ENCODE measurements at regions not wholly inside any gene's neighbourhood (a gene's known extent, or its start where the extent isn't known, plus 50 kb on each side); places are given as distances from the start of the nearest gene placed in this dataset.

- TF ChIP-seq SRSF4 (IDR thresholded peaks at IDR 0.05; ENCODE audit: low read depth, low read length, poor library complexity, severe bottlenecking), result no peak
- no peak for TF ChIP-seq ZNF687 (CRISPR knock-in tag; IDR thresholded peaks at IDR 0.05)
- TF ChIP-seq FOXO4 (CRISPR knock-in tag; conservative IDR thresholded peaks at IDR 0.05), result no peak
- no peak for TF ChIP-seq CEBPB (IDR thresholded peaks at IDR 0.05; ENCODE audit: borderline replicate concordance, low read depth, low read length)
Observed at GRCh38 chr21:17736072-17736471, 83.1 kb downstream of the C21orf91 start (continued).

- FAIRE-seq, result no peak
- Histone ChIP-seq H3K36me3 (replicated peaks in 1 of 2; ENCODE audit: control insufficient read depth in 1 of 2, insufficient read depth in 2 of 2, low read length in 2 of 2) (no peaks in the 10 kb centered on the region), H3K4me2 (ENCODE audit: low read depth, low read length) (no peak overlapping the region), H2AFZ (ENCODE audit: low read length) (no peak overlapping the region), H3K4me3 (replicated peaks in 1 of 3; ENCODE audit: insufficient read depth in 1 of 3, low read depth in 2 of 3, low read length in 3 of 3) (no peak overlapping the region), H3K27ac (ENCODE audit: extremely low read length, insufficient read depth, low read length) (no peak overlapping the region), H3K9ac (ENCODE audit: insufficient read depth, low read depth, low read length) (no peak overlapping the region), H3K4me1 (ENCODE audit: insufficient read depth, low read length) (no peaks in the 10 kb centered on the region), H3K9me3 (ENCODE audit: low read length) (no peaks in the 10 kb centered on the region), H3K27me3 (ENCODE audit: control insufficient read depth in 1 of 2, insufficient read depth in 2 of 2, low read length in 2 of 2) (peaks cover 0 to 11% of the 10 kb centered on the region in 2 experiments; a peak in 2 of 5 replicates), H3K79me2 (ENCODE audit: insufficient read depth, low read length) (no peaks in the 10 kb centered on the region), H4K20me1 (ENCODE audit: insufficient read depth, low read length) (no peaks in the 10 kb centered on the region)
- ChIA-PET CTCF (ENCODE audit: low intra/inter-chr PET ratio, low total read pairs) (no interaction called here), POLR2A (no interaction called here)
- 43% methylated on average over 5 of the region's 5 CpGs for WGBS (ENCODE audit: low lambda C conversion rate)
- no peak for ATAC-seq
- intact Hi-C loops (cut with micrococcal nuclease; ENCODE audit: unreplicated experiment) (no loop called here), in situ Hi-C loops (cut with HindIII; ENCODE audit: extremely low pct_ligation_motif_present, low pct_unique_long_range_greater_than_20kb) (no loop called here)
- no peak for DNase-seq (ENCODE audit: low spot score)
- TF ChIP-seq FLYWCH1 (CRISPR knock-in tag; IDR thresholded peaks at IDR 0.05) (no peak), CERS6 (CRISPR knock-in tag; IDR thresholded peaks at IDR 0.05) (no peak), IRF1 (CRISPR knock-in tag; IDR thresholded peaks at IDR 0.05; ENCODE audit: low read depth) (no peak), SMAD9 (CRISPR knock-in tag; IDR thresholded peaks at IDR 0.05) (no peak), NR2F6 (IDR thresholded peaks at IDR 0.05) (no peak), NR2F6 (CRISPR knock-in tag; IDR thresholded peaks at IDR 0.05) (no peak), ZMYM3 (CRISPR knock-in tag; IDR thresholded peaks at IDR 0.05) (no peak), CAMTA2 (CRISPR knock-in tag; IDR thresholded peaks at IDR 0.05; ENCODE audit: borderline replicate concordance) (no peak)
- no TSS peak for BruUV-seq (replicated peaks)
Observed at GRCh38 chr21:17733209-17733608, 85.9 kb downstream of the C21orf91 start.
